IgD-negative memory B cell (primary cell): ENCODE measurements at regions not wholly inside any gene's neighbourhood (a gene's known extent, or its start where the extent isn't known, plus 50 kb on each side); places are given as distances from the start of the nearest gene placed in this dataset.

Source experiments
- H3K27ac Mint-ChIP-seq, 3 donors: one replicate each; pipeline ENCODE4 v1.8.0; 2020 to 2022; ENCODE audit warnings: mild to moderate bottlenecking in 3 of 3, mixed read lengths in 3 of 3, moderate library complexity in 1 of 3
- H3K27me3 Mint-ChIP-seq: one replicate; pipeline ENCODE4 v1.8.0; 2021; ENCODE audit warnings: mixed read lengths
- H3K36me3 Mint-ChIP-seq: one replicate; pipeline ENCODE4 v1.8.0; 2020; ENCODE audit warnings: mild to moderate bottlenecking, mixed read lengths
- H3K4me1 Mint-ChIP-seq, 3 donors: one replicate each; pipeline ENCODE4 v1.8.0; 2020 to 2022; ENCODE audit warnings: mixed read lengths in 3 of 3, mild to moderate bottlenecking in 1 of 3
- H3K4me3 Mint-ChIP-seq, 4 donors: one replicate each; pipeline ENCODE4 v1.8.0; 2020 to 2022; ENCODE audit warnings: mild to moderate bottlenecking in 4 of 4, mixed read lengths in 4 of 4, moderate library complexity in 3 of 4
- H3K9me3 Mint-ChIP-seq, 3 donors: one replicate each; pipeline ENCODE4 v1.8.0; 2020 to 2021; ENCODE audit warnings: mixed read lengths in 3 of 3, mild to moderate bottlenecking in 1 of 3

GRCh38 chr1:221174330-221174993 lies 295.2 kb downstream of the HLX start:
- Mint-ChIP-seq H3K9me3 (peaks cover 4 to 8% (median 7%) of the 10 kb centered on the region in 3 donors), H3K4me3 (no peak overlapping the region), H3K27ac (no peak overlapping the region), H3K36me3 (peaks cover 3% of the 10 kb centered on the region), H3K27me3 (no peaks in the 10 kb centered on the region), H3K4me1 (peaks cover 0 to 2% (median 0%) of the 10 kb centered on the region in 3 donors)

- no peak overlapping the region for H3K27ac Mint-ChIP-seq
- H3K9me3 Mint-ChIP-seq = peaks cover 4 to 8% (median 7%) of the 10 kb centered on the region in 3 donors
- no peaks in the 10 kb centered on the region for H3K27me3 Mint-ChIP-seq
- peaks cover 0 to 2% (median 0%) of the 10 kb centered on the region in 3 donors for H3K4me1 Mint-ChIP-seq
- H3K4me3 Mint-ChIP-seq = no peak overlapping the region
- H3K36me3 Mint-ChIP-seq = peaks cover 3% of the 10 kb centered on the region
Measured at GRCh38 chr1:221175249-221175648, 296.0 kb downstream of the HLX start.

GRCh38 chr1:221180704-221181368 lies 301.6 kb downstream of the HLX start:
- Mint-ChIP-seq H3K27me3 (no peaks in the 10 kb centered on the region), H3K4me1 (no peaks in the 10 kb centered on the region)

GRCh38 chr1:221182791-221183533 lies 303.7 kb downstream of the HLX start:
- H3K4me3 Mint-ChIP-seq = no peak overlapping the region
- no peak overlapping the region for H3K27ac Mint-ChIP-seq
- no peaks in the 10 kb centered on the region for H3K4me1 Mint-ChIP-seq
- peaks cover 2% of the 10 kb centered on the region for H3K36me3 Mint-ChIP-seq
- no peaks in the 10 kb centered on the region for H3K27me3 Mint-ChIP-seq
- H3K9me3 Mint-ChIP-seq = no peaks in the 10 kb centered on the region

More at GRCh38 chr1:221180704-221181368, 301.6 kb downstream of the HLX start:
- peaks cover 2% of the 10 kb centered on the region for H3K36me3 Mint-ChIP-seq
- no peak overlapping the region for H3K4me3 Mint-ChIP-seq
- no peaks in the 10 kb centered on the region for H3K9me3 Mint-ChIP-seq
- H3K27ac Mint-ChIP-seq = no peak overlapping the region

GRCh38 chr1:221184131-221184794 lies 305.0 kb downstream of the HLX start:
- H3K4me3 Mint-ChIP-seq = no peak overlapping the region
- H3K9me3 Mint-ChIP-seq = no peaks in the 10 kb centered on the region
- H3K4me1 Mint-ChIP-seq = no peaks in the 10 kb centered on the region
- no peak overlapping the region for H3K27ac Mint-ChIP-seq
- no peaks in the 10 kb centered on the region for H3K27me3 Mint-ChIP-seq
- peaks cover 2% of the 10 kb centered on the region for H3K36me3 Mint-ChIP-seq

GRCh38 chr1:221187174-221187573 lies 307.9 kb downstream of the HLX start:
- H3K4me3 Mint-ChIP-seq = no peak overlapping the region
- no peaks in the 10 kb centered on the region for H3K9me3 Mint-ChIP-seq
- H3K27me3 Mint-ChIP-seq = no peaks in the 10 kb centered on the region
- no peak overlapping the region for H3K27ac Mint-ChIP-seq
- H3K4me1 Mint-ChIP-seq = peaks cover 0 to 1% (median 0%) of the 10 kb centered on the region in 3 donors
- peaks cover 2% of the 10 kb centered on the region for H3K36me3 Mint-ChIP-seq

GRCh38 chr1:221188458-221188857 lies 309.2 kb downstream of the HLX start:
- H3K4me1 Mint-ChIP-seq = peaks cover 0 to 1% (median 0%) of the 10 kb centered on the region in 3 donors
- H3K27me3 Mint-ChIP-seq = no peaks in the 10 kb centered on the region
- no peaks in the 10 kb centered on the region for H3K9me3 Mint-ChIP-seq
- no peak overlapping the region for H3K27ac Mint-ChIP-seq
- H3K4me3 Mint-ChIP-seq = no peak overlapping the region
- peaks cover 2% of the 10 kb centered on the region for H3K36me3 Mint-ChIP-seq

- no peak overlapping the region for H3K4me3 Mint-ChIP-seq
- H3K9me3 Mint-ChIP-seq = no peaks in the 10 kb centered on the region
- no peaks in the 10 kb centered on the region for H3K27me3 Mint-ChIP-seq
- H3K36me3 Mint-ChIP-seq = peaks cover 1% of the 10 kb centered on the region
- no peak overlapping the region for H3K27ac Mint-ChIP-seq
- H3K4me1 Mint-ChIP-seq = peaks cover 0 to 1% (median 0%) of the 10 kb centered on the region in 3 donors
Measured at GRCh38 chr1:221190249-221190648, 311.0 kb downstream of the HLX start.

- Mint-ChIP-seq H3K4me1 (peaks cover 0 to 1% (median 0%) of the 10 kb centered on the region in 3 donors), H3K27me3 (no peaks in the 10 kb centered on the region), H3K36me3 (no peaks in the 10 kb centered on the region), H3K27ac (no peak overlapping the region), H3K4me3 (no peak overlapping the region), H3K9me3 (peaks cover 0 to 7% (median 4%) of the 10 kb centered on the region in 3 donors)
Measured at GRCh38 chr1:221192055-221192454, 312.8 kb downstream of the HLX start.

- Mint-ChIP-seq H3K4me1 (peaks cover 0 to 6% (median 3%) of the 10 kb centered on the region in 3 donors), H3K4me3 (no peak overlapping the region), H3K27ac (no peak overlapping the region), H3K27me3 (no peaks in the 10 kb centered on the region), H3K36me3 (no peaks in the 10 kb centered on the region), H3K9me3 (peaks cover 2 to 10% (median 4%) of the 10 kb centered on the region in 3 donors)
Measured at GRCh38 chr1:221200464-221200863, 321.2 kb downstream of the HLX start.

- Mint-ChIP-seq H3K4me1 (peaks cover 0 to 6% (median 3%) of the 10 kb centered on the region in 3 donors), H3K4me3 (no peak overlapping the region), H3K36me3 (no peaks in the 10 kb centered on the region), H3K27me3 (no peaks in the 10 kb centered on the region), H3K9me3 (peaks cover under 1 to 4% (median 2%) of the 10 kb centered on the region in 3 donors), H3K27ac (no peak overlapping the region)
Measured at GRCh38 chr1:221201773-221202172, 322.5 kb downstream of the HLX start.

GRCh38 chr1:221203224-221204054 lies 324.2 kb downstream of the HLX start:
- H3K27me3 Mint-ChIP-seq = no peaks in the 10 kb centered on the region
- peaks cover 0 to 6% (median 3%) of the 10 kb centered on the region in 3 donors for H3K4me1 Mint-ChIP-seq
- H3K4me3 Mint-ChIP-seq = no peak overlapping the region
- H3K9me3 Mint-ChIP-seq = peaks cover 2 to 4% (median 3%) of the 10 kb centered on the region in 3 donors
- peaks cover 3% of the 10 kb centered on the region for H3K36me3 Mint-ChIP-seq
- H3K27ac Mint-ChIP-seq = no peak overlapping the region

- Mint-ChIP-seq H3K27me3 (no peaks in the 10 kb centered on the region), H3K9me3 (peaks cover under 1 to 4% (median under 1%) of the 10 kb centered on the region in 3 donors), H3K27ac (no peak overlapping the region), H3K4me3 (no peak overlapping the region), H3K36me3 (peaks cover 3% of the 10 kb centered on the region), H3K4me1 (peaks cover 0 to 6% (median 3%) of the 10 kb centered on the region in 3 donors)
Measured at GRCh38 chr1:221204055-221204833, 325.0 kb downstream of the HLX start.
